ENCODE measurements at regions not wholly inside any gene's neighbourhood (a gene's known extent, or its start where the extent isn't known, plus 50 kb on each side); places are given as distances from the start of the nearest gene placed in this dataset.
"Not testable (repeated sequence)": the region's sequence is repeated elsewhere in the genome, so short reads cannot be mapped to it uniquely, and the experiment has no call there.

DNA sequence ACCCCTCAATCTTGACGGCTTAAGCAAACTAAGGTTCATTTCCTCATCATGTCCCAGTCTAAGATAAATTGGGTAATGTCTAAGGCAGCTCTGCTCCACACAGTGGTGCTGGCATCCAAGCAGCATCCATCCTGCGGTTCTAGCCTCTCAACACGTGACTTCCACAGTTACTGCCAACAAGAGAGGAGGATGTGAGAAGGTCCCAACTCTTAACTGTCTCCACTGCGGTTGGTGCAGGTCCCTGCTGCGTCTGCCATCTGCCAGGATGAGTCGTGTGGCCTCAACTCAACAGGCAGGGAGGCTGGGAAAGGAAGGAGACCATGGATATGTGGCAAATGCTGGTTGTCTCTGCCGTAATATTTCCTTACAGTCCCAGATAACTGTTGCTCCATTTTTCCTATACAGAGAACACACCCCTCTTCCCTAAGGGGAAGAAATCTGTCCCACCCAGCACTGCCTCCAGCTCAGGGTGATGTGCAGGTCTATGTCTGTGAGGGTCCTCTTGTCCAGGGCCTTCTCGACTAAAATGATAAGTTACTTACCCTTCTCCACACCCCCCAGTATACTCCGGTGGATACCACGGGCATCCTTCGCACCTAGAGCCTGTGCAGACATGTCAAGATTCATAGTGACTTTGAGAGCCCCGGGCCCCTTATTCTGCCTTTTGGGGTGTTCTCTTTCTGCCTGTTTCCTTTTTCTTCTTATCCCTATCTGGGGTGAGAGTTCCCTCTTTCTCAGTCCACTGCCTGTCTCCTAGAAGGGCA lies 64.7 kb downstream of the KCNJ18 start:
- peaks cover 0 to 14% (median 2%) of the 10 kb centered on the region in 6 donors for H3K9me3 Mint-ChIP-seq

DNA sequence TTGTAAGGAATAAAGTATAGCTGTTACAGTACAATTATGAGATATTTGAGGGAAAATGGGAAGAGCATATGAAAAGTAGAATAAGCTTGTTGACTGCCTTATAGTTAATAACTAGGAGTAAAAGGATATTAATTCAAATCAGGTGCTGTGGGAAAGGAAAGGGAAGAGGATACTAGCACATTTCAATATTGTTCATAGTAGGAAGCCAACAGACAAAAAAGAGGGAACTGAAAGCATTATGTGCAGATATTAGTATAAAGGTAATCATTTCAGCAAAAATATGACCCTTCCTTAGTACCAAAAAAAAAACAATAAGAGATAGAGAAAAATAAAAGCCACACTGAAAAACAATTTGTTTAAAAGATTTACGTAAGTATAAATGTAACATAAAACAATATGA lies 67.3 kb downstream of the KCNJ18 start:
- peaks cover 0 to 14% (median 4%) of the 10 kb centered on the region in 6 donors for H3K9me3 Mint-ChIP-seq
- DNase-seq; H3K4me3 Mint-ChIP-seq; H3K4me1 Mint-ChIP-seq; H3K27me3 Mint-ChIP-seq (ENCODE audit: low read depth in 3 of 3); H3K27ac Mint-ChIP-seq; H3K36me3 Mint-ChIP-seq: not testable (repeated sequence)

More for the DNA sequence above, 64.7 kb downstream of the KCNJ18 start:
- no peak for DNase-seq
- Mint-ChIP-seq H3K27ac (no peak overlapping the region), H3K4me3 (no peak overlapping the region), H3K27me3 (ENCODE audit: low read depth in 3 of 3) (peaks cover 0 to 1% (median 0%) of the 10 kb centered on the region in 3 donors), H3K36me3 (no peaks in the 10 kb centered on the region), H3K4me1 (no peaks in the 10 kb centered on the region)

DNA sequence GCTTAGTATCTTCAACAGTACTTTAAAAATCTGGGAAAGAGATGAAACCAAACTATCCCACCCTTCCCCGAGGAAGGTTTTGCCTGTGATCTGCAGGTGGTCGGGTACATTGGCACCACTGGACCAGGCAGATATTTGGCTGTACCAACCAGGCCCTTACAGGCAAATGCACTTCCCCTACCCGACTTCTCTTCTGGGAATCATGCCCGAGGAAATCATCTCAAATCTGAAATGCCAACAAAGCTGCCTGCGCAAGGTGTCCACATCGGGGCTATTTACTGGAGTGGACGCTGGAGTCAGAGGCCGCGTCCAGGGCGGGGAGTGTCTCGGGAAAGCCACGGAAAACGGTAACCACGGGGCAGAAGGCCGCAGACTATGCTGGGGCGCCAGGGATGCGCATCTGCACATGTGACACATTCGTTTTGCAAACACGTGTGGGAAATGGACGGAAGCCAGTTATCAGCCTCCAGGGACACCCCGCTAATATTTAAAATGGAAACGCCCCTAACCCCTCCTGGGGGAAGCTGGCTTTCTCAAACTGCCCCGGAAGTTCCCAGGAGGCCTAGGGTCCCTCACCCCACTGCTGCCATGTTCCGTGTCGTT lies 71.5 kb downstream of the KCNJ18 start:
- H3K4me3 Mint-ChIP-seq; H3K27me3 Mint-ChIP-seq (ENCODE audit: low read depth in 3 of 3); H3K4me1 Mint-ChIP-seq; H3K27ac Mint-ChIP-seq; H3K36me3 Mint-ChIP-seq; DNase-seq: not testable (repeated sequence)
- H3K9me3 Mint-ChIP-seq = peaks cover 0 to 13% (median 5%) of the 10 kb centered on the region in 6 donors

DNA sequence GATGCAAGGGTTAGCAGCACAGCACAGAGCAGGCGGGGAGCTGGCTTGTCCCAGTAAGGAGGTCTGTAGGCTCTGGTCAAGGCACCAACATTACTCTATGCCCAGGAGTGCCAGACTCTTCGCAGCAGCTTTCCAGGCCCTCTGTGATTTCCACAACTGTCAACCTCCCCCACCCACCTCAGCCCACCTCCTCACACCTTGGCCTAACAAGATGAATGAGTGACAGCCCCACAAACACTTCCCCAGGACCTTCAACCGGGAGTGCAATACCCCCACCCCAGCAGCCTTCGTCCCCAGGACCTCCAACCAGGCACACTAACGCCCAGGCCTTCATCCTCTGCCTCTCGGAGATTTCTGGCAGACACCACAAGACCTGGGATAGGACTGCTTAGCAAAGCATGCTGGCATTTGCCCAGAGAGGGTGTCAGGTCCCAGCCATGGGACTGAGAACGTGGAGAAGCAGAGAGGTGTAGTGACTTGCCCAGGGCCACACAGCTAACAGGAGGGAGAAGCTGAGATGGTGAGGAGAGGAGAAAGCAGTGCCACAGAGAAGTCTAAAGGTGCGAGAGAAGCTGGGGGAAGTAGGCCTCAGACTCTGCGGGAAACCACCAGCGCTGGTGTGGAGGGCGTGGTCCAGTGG lies 73.4 kb downstream of the KCNJ18 start:
- not testable (repeated sequence) for H3K27me3 Mint-ChIP-seq (ENCODE audit: low read depth in 3 of 3); H3K27ac Mint-ChIP-seq; H3K4me3 Mint-ChIP-seq; H3K36me3 Mint-ChIP-seq; DNase-seq; H3K4me1 Mint-ChIP-seq
- H3K9me3 Mint-ChIP-seq = peaks cover 0 to 10% (median 5%) of the 10 kb centered on the region in 6 donors

DNA sequence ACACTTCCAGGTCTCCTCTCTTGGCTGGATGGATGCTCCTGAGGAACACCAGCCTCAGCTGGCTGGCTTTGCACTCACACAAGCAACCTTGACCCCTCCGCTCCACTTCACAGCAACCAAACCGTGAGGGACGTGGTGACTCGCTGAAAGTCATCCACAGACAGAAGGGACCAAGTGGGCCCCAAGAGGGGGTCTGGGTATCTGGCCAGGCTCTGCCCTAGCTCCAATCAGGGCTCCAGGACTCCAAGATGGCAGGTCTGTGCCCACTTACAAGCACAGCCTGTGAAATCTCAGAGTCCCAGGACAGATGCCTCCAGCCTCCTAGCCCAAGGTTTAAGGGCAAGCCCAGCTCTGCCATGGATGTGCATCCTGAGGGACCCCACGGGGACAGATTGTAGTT lies 74.2 kb downstream of the KCNJ18 start:
- H3K36me3 Mint-ChIP-seq; DNase-seq; H3K4me1 Mint-ChIP-seq; H3K27ac Mint-ChIP-seq; H3K4me3 Mint-ChIP-seq; H3K27me3 Mint-ChIP-seq (ENCODE audit: low read depth in 3 of 3): not testable (repeated sequence)
- H3K9me3 Mint-ChIP-seq = peaks cover 0 to 10% (median 5%) of the 10 kb centered on the region in 6 donors

DNA sequence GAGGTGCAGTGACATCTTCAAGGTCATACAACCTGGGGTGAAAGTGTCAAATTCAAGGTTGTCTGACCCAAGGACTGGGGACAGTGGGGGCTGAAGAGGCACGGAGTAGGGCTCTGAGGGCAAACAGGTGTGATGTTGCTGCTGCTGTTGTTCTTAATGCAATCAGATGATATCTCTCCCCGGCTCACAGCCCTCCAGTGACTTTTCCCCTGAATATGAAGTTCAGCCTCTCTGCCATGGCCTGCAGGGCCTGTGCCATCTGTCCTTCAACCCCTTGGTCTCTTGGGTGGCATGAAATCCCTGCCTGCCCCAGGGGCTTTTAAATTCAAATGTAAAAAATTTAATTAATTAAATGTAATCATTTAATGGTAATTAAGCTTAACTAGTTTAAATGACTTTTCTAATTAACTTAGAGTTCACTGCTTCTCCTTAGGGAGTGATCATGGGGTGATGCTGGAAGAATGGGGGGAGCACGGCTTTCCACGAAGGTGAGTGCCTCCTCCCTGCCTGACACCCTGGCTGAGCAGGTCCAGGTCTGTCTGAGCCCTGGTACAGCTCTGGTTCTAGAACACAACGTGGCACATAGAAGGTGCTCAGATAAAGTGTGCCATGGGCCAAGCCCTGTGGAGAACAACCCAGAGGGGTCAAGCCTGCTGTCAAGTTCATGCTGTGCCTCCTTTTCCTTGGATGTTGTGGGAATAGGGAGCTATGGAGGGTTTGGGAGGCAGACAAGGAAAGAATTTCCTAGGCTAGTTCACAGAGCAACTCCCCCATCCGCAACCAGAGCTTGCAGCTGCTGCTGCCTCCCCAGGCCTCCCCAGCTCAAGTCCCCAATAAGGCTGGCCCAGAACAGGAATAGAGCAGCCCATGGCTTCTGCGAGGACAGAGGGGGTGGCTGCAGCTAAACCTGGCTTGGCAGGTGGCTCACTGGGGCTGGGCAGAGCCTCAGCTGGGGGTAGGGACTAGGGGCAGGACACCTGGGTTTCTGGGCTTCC lies 75.1 kb downstream of the KCNJ18 start:
- H3K36me3 Mint-ChIP-seq; DNase-seq; H3K27ac Mint-ChIP-seq; H3K4me3 Mint-ChIP-seq; H3K4me1 Mint-ChIP-seq; H3K9me3 Mint-ChIP-seq; H3K27me3 Mint-ChIP-seq (ENCODE audit: low read depth in 3 of 3): not testable (repeated sequence)

DNA sequence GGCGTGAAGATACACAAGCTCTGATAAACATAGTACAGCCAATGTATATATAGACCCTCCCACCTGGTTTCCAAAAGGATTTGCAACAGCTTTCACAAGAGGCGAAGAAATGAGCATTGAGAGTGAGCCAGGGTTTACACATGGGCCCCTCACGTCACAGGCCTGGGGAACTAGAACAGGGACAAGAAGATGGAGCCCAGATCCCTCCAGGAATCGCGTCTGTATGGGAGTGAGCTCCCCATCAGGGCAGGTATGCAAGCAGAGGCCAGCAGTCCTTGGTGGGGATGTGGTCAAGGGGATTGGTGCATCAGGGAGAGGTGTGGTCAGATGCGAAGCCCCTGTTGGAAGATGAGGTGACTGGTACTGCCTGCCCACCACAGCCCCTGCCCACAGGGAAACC lies 75.9 kb downstream of the KCNJ18 start:
- H3K9me3 Mint-ChIP-seq; H3K27ac Mint-ChIP-seq; H3K36me3 Mint-ChIP-seq; H3K4me1 Mint-ChIP-seq; DNase-seq; H3K27me3 Mint-ChIP-seq (ENCODE audit: low read depth in 3 of 3); H3K4me3 Mint-ChIP-seq: not testable (repeated sequence)

DNA sequence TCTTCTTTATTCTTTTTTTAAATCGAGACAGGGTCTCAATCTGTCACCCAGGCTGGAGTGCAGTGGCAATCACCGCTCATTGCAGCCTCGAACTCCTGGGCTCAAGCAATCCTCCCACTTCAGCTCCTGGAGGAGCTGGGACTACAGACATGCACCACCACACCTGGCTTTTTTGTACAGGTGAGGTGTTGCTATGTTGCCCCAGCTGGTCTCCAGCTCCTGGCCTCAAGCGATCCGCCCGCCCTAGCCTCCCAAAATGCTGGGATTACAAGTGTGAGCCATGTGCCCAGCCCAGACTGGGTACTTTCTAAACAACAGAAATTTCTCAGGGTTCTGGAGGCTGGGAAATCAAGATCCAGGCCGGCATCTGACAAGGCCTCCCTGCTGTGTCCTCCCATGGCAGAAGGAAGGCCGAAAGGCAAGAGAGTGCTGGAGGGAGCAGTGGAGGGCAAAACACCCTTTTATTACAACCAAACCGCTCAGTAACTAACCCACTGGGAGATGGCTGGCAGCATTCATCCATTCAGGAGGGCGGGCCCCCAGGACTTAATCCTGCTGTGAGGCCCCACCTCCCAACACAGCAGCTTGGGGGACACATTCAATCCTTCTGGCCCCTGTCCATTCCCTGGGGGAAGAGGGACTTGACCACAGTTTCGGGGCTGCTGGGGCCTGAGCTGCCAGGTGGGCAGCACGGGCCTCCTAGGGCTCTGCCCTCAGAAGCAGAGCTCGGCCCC lies 76.6 kb downstream of the KCNJ18 start:
- H3K9me3 Mint-ChIP-seq; DNase-seq; H3K36me3 Mint-ChIP-seq; H3K27ac Mint-ChIP-seq; H3K4me1 Mint-ChIP-seq; H3K4me3 Mint-ChIP-seq; H3K27me3 Mint-ChIP-seq (ENCODE audit: low read depth in 3 of 3): not testable (repeated sequence)

DNA sequence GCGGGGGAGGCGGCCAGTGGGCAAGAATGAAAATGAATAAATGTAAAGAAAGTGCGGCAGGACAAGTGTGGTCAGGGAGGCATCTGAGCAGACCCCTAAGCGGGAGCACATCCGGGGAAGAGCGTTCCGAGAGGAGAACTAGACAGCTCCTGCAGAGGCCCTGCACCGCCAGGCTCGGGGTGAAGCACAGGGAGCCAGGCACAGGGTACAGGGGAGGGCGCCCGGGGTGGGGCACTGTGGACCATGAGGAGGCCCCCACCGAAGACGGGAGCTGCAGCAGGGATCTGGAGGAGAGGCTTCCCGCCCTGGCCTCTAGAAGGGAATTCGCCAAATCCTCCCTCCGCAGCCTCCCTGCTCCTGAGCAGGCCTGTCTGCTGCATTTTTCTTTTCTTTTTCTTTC lies 77.5 kb downstream of the KCNJ18 start:
- H3K4me3 Mint-ChIP-seq; H3K27me3 Mint-ChIP-seq (ENCODE audit: low read depth in 3 of 3); H3K36me3 Mint-ChIP-seq; H3K9me3 Mint-ChIP-seq; H3K27ac Mint-ChIP-seq; H3K4me1 Mint-ChIP-seq; DNase-seq: not testable (repeated sequence)

DNA sequence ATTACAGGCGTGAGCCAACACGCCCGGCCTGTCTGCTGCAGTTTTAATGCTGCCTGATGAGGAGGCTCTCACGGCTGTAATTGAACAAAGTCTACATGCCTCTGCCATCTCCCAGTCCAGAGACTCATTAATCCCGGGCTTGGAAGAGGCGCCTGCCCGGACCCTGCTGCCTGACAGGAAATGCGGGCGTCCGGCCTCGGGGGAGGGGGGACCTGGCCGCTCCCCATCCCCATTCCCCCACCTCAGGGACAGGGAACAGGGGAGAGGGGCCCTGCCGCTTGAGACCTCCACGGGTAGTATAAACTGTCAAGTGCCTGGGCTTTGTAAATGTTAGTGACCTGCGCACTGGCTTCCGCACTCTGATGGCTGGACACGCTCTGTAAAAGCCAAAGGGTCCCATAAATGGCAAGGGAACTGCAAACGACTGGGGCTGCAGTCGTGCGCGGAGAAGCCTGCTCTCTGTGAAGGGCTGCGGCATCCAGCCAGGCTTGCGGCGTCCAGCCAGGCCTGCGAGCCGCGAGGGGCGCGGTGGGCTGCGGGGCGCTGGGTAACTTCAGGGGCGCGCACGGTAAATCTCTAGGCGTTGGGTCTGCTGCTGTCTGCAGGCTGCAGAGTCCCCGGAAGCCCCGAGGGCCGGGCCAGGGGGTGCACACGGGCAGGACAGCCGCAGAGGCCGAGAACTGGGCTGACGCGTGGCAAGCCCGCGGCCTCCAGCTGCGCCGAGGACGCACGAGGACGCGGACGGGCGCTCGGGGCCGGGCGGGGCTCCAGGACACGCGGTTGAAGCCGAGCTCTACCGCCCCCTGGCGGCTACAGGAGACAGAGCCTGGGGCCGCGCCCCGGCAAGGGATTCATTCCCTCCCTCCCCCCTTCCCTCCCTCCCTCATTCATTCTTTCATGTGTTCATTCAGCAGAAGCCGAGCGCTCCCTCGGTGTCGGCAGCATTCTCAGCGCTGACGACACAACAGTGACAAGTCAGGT lies 78.4 kb downstream of the KCNJ18 start:
- H3K4me1 Mint-ChIP-seq; H3K27ac Mint-ChIP-seq; H3K9me3 Mint-ChIP-seq; H3K27me3 Mint-ChIP-seq (ENCODE audit: low read depth in 3 of 3); H3K4me3 Mint-ChIP-seq; DNase-seq; H3K36me3 Mint-ChIP-seq: not testable (repeated sequence)

DNA sequence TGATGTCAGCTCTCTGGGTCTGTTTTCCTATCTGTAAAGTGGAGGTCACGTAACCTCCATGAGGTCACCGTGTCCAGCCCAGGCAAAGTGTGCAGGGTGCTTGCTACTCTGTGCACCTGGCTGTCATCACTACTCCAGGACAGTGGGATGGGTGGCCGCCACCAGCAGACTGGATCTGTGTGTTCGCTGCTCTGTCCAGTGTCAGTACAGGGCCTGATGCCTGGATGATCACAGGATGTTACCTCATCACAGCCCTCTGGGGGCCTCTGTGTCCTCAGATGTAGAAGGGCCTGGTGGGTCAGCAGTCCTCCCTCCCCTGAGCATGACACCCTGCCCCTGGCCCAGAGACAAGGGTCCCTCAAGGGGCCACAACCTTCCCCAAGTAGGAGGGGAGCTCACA lies 80.0 kb downstream of the KCNJ18 start:
- Mint-ChIP-seq H3K27ac (no peak overlapping the region), H3K4me1 (no peaks in the 10 kb centered on the region), H3K9me3 (peaks cover 0 to 4% (median 2%) of the 10 kb centered on the region in 6 donors), H3K27me3 (ENCODE audit: low read depth in 3 of 3) (peaks cover 0 to 3% (median 0%) of the 10 kb centered on the region in 3 donors), H3K36me3 (no peaks in the 10 kb centered on the region), H3K4me3 (no peak overlapping the region)
- DNase-seq = no peak

DNA sequence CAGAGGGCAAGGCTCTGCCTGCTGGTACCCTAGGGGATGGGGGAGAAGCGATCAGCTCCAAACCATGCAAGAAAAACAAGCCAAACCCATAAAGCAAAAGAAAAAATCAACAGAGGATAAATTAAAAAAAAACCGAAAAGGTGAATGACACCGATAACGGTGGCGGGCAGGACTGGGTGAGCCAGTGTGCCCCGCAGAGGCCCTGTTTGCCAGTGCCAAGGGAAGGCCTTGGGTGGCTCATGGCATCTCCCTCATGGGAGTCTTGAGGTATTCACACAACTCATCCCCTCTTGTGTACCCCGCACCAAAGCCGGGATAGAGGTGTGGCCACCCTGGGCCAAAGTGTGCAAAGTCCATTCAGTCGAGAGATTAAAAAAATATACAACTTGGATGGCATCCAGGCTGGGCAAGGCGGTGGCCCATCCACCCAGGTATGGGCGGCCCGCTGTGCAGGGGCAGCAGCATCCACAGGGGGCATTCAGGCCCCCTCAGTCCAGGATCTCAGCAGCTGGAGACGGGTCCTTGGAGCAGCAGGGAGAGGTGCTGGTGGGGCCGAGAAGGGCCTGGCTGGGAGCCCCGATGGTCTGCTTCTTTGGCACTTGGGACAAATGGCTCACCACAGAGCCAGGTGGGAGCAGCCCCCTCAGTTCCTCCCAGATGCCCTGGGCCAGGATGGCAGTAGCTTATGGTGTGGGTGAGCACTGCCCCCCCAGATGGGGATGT lies 80.8 kb downstream of the KCNJ18 start:
- H3K36me3 Mint-ChIP-seq; H3K9me3 Mint-ChIP-seq; H3K27me3 Mint-ChIP-seq (ENCODE audit: low read depth in 3 of 3); H3K4me3 Mint-ChIP-seq; H3K4me1 Mint-ChIP-seq; H3K27ac Mint-ChIP-seq; DNase-seq: not testable (repeated sequence)

All from immature natural killer cell (primary cell).